ENCODE measurements at regions not wholly inside any gene's neighbourhood (a gene's known extent, or its start where the extent isn't known, plus 50 kb on each side); places are given as distances from the start of the nearest gene placed in this dataset.

- no peak for TF ChIP-seq POLR2A (IDR thresholded peaks at IDR 0.05; ENCODE audit: low read length)
- no peak for TF ChIP-seq GATA1 (IDR thresholded peaks at IDR 0.05; ENCODE audit: low read depth, low read length)
Observed at GRCh38 chr11:25319127-25319526, 822.3 kb downstream of the LUZP2 start.

All from erythroblast (primary cell).